Activated B cell treated with CpG ODN at 0.5 μM for 24 hours (primary cell): ENCODE measurements at regions not wholly inside any gene's neighbourhood (a gene's known extent, or its start where the extent isn't known, plus 50 kb on each side); places are given as distances from the start of the nearest gene placed in this dataset.

ENCODE experiments used
- ATAC-seq: fragments of 200-7000 bp; cut with Tn5 transposase; one replicate; pipeline ENCODE4 v1.10.0; 2021; ENCODE audit warnings: low read depth, mild to moderate bottlenecking, moderate library complexity
- CTCF ChIA-PET: fragments of 350-600 bp; sonication (Branson Sonifier 250); formaldehyde crosslinking; loops from one replicate; lab custom pipeline; 2021; ENCODE audit warnings: antibody characterized with exemption; lab: Charles Lee
- POLR2A ChIA-PET: fragments of 350-600 bp; sonication (Branson Sonifier 250); formaldehyde crosslinking; loops from one replicate; lab custom pipeline; 2021; ENCODE audit warnings: antibody characterized with exemption; lab: Charles Lee
- DNase-seq: peaks from one replicate; pipeline ENCODE4 v3.0.0; 2022
- H3K27ac Mint-ChIP-seq: one replicate; pipeline ENCODE4 v1.8.0; 2020; ENCODE audit warnings: mixed read lengths
- H3K27me3 Mint-ChIP-seq: one replicate; pipeline ENCODE4 v1.8.0; 2021; ENCODE audit warnings: mixed read lengths
- H3K36me3 Mint-ChIP-seq: one replicate; pipeline ENCODE4 v1.8.0; 2021; ENCODE audit warnings: low read depth, mixed read lengths
- H3K4me1 Mint-ChIP-seq: one replicate; pipeline ENCODE4 v1.8.0; 2021; ENCODE audit warnings: mixed read lengths
- H3K4me3 Mint-ChIP-seq: one replicate; pipeline ENCODE4 v1.8.0; 2020; ENCODE audit warnings: mild to moderate bottlenecking, mixed read lengths
- H3K9me3 Mint-ChIP-seq: one replicate; pipeline ENCODE4 v1.8.0; 2020; ENCODE audit warnings: mixed read lengths
- intact Hi-C: fragments of 100-400 bp; cut with micrococcal nuclease; formaldehyde crosslinking; loops from one replicate; pipeline ENCODE4 v1.15.1; 2024
- TF ChIP-seq, protein P1 (sequence below): fragments of 200-600 bp; IDR thresholded peaks from one replicate; pipeline ENCODE4 v1.8.0; 2022; ENCODE audit warnings: antibody characterized with exemption, mild to moderate bottlenecking

DNA sequence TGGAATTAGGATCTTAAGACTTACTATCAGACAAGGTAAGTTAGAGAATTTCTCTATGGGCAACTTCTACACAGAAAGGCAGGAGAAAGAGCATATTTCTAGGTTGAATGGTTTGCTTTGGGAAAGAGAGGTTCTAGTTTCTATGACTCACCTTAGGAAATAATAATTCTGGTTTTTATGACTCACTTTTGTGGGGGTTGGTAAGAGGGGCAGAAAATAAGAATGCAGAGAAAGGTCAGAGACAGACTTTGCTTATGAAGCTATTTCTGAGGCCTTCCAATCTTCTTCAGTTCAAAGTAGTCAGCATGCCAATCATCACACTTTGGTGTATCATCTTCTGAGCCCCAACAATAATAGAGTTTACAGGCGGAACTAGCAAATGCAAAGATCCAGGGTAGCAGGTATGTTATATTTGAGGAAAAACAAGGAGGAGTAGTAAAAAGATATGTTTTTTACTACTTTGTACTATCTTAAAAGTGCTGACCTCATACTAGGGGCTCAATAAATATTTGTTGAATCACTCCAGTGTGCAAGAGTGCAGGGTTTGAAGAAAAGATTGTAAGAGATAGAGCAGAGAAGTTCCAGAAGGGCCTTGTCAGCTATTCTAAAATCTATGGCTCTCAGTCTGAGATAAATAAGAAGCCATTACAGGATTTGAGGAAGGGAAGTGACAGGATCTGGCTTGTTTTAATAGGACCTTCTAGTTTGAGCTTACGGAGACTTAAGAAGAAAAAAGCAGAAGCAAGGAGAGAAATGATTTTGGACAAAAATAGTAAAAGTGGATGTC, 56.7 kb upstream of the LRFN5 start:
- H3K4me1 Mint-ChIP-seq, result no peaks in the 10 kb centered on the region
- ATAC-seq, result no peak
- intact Hi-C loops, result no loop called here
- no peaks in the 10 kb centered on the region for H3K36me3 Mint-ChIP-seq
- H3K27me3 Mint-ChIP-seq, result no peaks in the 10 kb centered on the region
- POLR2A ChIA-PET, result no interaction called here
- H3K4me3 Mint-ChIP-seq, result no peak overlapping the region
- H3K9me3 Mint-ChIP-seq, result no peaks in the 10 kb centered on the region
- no peak overlapping the region for H3K27ac Mint-ChIP-seq
- TF ChIP-seq, protein P1, sequence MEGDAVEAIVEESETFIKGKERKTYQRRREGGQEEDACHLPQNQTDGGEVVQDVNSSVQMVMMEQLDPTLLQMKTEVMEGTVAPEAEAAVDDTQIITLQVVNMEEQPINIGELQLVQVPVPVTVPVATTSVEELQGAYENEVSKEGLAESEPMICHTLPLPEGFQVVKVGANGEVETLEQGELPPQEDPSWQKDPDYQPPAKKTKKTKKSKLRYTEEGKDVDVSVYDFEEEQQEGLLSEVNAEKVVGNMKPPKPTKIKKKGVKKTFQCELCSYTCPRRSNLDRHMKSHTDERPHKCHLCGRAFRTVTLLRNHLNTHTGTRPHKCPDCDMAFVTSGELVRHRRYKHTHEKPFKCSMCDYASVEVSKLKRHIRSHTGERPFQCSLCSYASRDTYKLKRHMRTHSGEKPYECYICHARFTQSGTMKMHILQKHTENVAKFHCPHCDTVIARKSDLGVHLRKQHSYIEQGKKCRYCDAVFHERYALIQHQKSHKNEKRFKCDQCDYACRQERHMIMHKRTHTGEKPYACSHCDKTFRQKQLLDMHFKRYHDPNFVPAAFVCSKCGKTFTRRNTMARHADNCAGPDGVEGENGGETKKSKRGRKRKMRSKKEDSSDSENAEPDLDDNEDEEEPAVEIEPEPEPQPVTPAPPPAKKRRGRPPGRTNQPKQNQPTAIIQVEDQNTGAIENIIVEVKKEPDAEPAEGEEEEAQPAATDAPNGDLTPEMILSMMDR, result no peak
- CTCF ChIA-PET, result no interaction called here
- DNase-seq, result no peak

DNA sequence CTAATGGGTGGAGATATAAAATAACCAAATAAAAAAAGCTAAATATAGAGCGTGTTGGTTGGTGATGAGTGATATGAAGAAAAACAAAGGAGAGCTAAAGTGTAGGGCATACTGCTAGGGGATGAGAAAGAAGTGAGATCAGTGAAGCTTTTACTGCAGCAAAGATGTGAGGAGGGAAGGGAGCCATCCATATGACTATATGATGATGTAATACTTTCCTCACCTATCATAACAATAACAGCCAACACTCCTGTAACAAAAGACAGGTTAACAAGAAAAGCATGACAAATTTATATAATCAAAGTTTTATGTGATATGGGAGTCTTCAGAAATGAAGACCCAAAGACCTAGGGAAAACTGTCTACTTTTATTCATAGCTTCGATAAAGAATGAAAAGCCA, 57.4 kb upstream of the LRFN5 start:
- H3K9me3 Mint-ChIP-seq, result no peaks in the 10 kb centered on the region
- TF ChIP-seq, protein P1, result no peak
- no peak overlapping the region for H3K27ac Mint-ChIP-seq
- POLR2A ChIA-PET, result no interaction called here
- intact Hi-C loops, result no loop called here
- DNase-seq (no peak), ATAC-seq (no peak)
- CTCF ChIA-PET, result no interaction called here
- H3K36me3 Mint-ChIP-seq, result no peaks in the 10 kb centered on the region
- H3K4me1 Mint-ChIP-seq, result no peaks in the 10 kb centered on the region
- no peak overlapping the region for H3K4me3 Mint-ChIP-seq
- H3K27me3 Mint-ChIP-seq, result no peaks in the 10 kb centered on the region

DNA sequence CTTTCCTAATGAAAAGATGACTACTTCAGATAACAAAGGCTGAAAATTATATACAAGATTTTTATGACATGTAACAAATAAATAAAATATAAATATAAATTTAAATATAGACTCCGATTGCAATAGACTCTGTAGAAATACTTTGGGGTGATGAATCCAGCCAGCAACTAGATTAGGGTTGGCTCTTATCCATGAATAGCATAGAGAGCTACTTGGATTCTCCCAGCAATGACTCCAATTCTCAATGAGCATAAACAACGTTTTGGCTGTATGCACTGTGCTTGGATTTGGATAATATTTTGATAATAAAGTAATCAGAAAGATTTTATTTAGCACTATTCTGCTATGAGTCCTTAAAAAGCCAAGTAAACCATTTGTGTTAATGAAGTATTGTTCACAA, 58.0 kb upstream of the LRFN5 start:
- intact Hi-C loops, result no loop called here
- Mint-ChIP-seq H3K27me3 (no peaks in the 10 kb centered on the region), H3K36me3 (no peaks in the 10 kb centered on the region), H3K9me3 (no peaks in the 10 kb centered on the region), H3K27ac (no peak overlapping the region), H3K4me1 (no peaks in the 10 kb centered on the region), H3K4me3 (no peak overlapping the region)
- ATAC-seq (no peak), DNase-seq (no peak)
- ChIA-PET CTCF (no interaction called here), POLR2A (no interaction called here)
- TF ChIP-seq, protein P1, result no peak

DNA sequence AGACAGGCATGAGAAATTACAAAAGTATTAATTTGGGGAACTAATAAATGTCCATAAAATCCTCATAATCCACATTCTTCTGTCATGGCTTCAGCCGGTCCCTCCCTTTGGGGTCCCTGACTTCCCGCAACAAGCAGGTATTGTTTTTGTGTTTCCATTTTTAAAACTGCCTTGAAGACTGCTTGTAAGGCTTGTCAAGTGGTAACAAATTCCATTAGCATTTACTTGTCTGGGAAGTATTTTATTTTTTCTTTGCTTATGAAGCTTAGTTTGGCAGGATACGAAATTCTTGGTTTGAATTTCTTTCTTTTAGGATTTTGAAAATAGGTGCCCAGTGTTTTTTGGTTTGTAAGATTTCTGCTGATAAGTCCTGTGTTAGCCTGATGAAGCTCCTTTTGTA, 65.3 kb upstream of the LRFN5 start:
- no peak for DNase-seq
- H3K9me3 Mint-ChIP-seq, result peaks cover 14% of the 10 kb centered on the region
- H3K36me3 Mint-ChIP-seq, result no peaks in the 10 kb centered on the region
- ChIA-PET POLR2A (no interaction called here), CTCF (no interaction called here)
- H3K27me3 Mint-ChIP-seq, result no peaks in the 10 kb centered on the region
- H3K4me3 Mint-ChIP-seq, result no peak overlapping the region
- intact Hi-C loops, result no loop called here
- no peaks in the 10 kb centered on the region for H3K4me1 Mint-ChIP-seq
- H3K27ac Mint-ChIP-seq, result no peak overlapping the region
- no peak for ATAC-seq
- TF ChIP-seq, protein P1, result no peak

DNA sequence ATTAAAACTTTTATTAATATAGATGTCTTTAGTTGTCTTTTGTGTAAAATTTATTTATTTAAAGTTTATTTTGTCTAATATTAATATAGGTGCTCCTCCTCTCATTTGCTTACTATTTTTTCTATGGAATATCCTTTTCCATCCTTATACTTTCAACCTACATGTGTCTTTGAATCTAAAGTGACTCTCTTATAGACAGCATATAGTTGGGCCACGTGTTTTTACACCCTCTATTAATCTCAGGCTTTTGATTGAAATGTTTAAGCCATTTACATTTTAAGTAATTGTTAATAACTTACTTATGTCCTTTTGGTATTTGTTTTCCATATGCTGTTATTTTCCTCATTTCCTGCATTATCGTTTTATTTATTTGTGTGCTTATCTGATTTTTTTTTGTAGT, 74.4 kb upstream of the LRFN5 start:
- CTCF ChIA-PET, result no interaction called here
- Mint-ChIP-seq H3K36me3 (no peaks in the 10 kb centered on the region), H3K4me1 (no peaks in the 10 kb centered on the region), H3K9me3 (peaks cover 7% of the 10 kb centered on the region), H3K4me3 (no peak overlapping the region), H3K27ac (no peak overlapping the region), H3K27me3 (no peaks in the 10 kb centered on the region)
- POLR2A ChIA-PET, result no interaction called here
- no peak for ATAC-seq
- intact Hi-C loops, result no loop called here
- no peak for DNase-seq
- TF ChIP-seq, protein P1, result no peak
